Activated CD4-positive, alpha-beta memory T cell treated with anti-CD3 and anti-CD28 coated beads for 36 hours (primary cell): ENCODE measurements at regions not wholly inside any gene's neighbourhood (a gene's known extent, or its start where the extent isn't known, plus 50 kb on each side); places are given as distances from the start of the nearest gene placed in this dataset.

Source experiments
- CTCF ChIA-PET: fragments of 350-600 bp; sonication (Branson Sonifier 250); formaldehyde crosslinking; loops from one replicate; lab custom pipeline; 2021; ENCODE audit warnings: antibody characterized with exemption, inconsistent platforms; lab: Charles Lee
- POLR2A ChIA-PET: fragments of 350-600 bp; sonication (Branson Sonifier 250); formaldehyde crosslinking; loops from one replicate; lab custom pipeline; 2021; ENCODE audit warnings: antibody characterized with exemption; lab: Charles Lee
- DNase-seq: peaks from one replicate; pipeline ENCODE4 v3.0.0-alpha.2; 2020
- H3K27ac Mint-ChIP-seq: one replicate; pipeline ENCODE4 v1.8.0; 2021; ENCODE audit warnings: mixed read lengths
- H3K27me3 Mint-ChIP-seq: one replicate; pipeline ENCODE4 v1.8.0; 2021; ENCODE audit warnings: mixed read lengths
- H3K36me3 Mint-ChIP-seq: one replicate; pipeline ENCODE4 v1.8.0; 2021; ENCODE audit warnings: mixed read lengths
- H3K4me1 Mint-ChIP-seq: one replicate; pipeline ENCODE4 v1.8.0; 2021; ENCODE audit warnings: low read depth, mixed read lengths
- H3K4me3 Mint-ChIP-seq: one replicate; pipeline ENCODE4 v1.8.0; 2021; ENCODE audit warnings: mild to moderate bottlenecking, mixed read lengths
- H3K9me3 Mint-ChIP-seq: one replicate; pipeline ENCODE4 v1.8.0; 2021; ENCODE audit warnings: mixed read lengths
- intact Hi-C: fragments of 100-400 bp; cut with micrococcal nuclease; formaldehyde crosslinking; loops from one replicate; pipeline ENCODE4 v1.15.1; 2023

GRCh38 chr6:14281811-14282660 is 164.5 kb downstream of the CD83 start:
- ChIA-PET POLR2A (no interaction called here), CTCF (no interaction called here)
- Mint-ChIP-seq H3K9me3 (no peaks in the 10 kb centered on the region), H3K27ac (no peak overlapping the region), H3K27me3 (no peaks in the 10 kb centered on the region), H3K36me3 (no peaks in the 10 kb centered on the region), H3K4me3 (no peak overlapping the region), H3K4me1 (peaks cover 13% of the 10 kb centered on the region)
- intact Hi-C loops, result no loop called here
- no peak for DNase-seq

GRCh38 chr6:14282854-14283505 is 165.4 kb downstream of the CD83 start:
- CTCF ChIA-PET, result interaction anchor here (0.5 kb wide), 1 partner anchor 237 kb away, joined by 3 read pairs; no protein-coding TSS in a partner anchor
- H3K4me3 Mint-ChIP-seq, result no peak overlapping the region
- peaks cover 3% of the 10 kb centered on the region for H3K4me1 Mint-ChIP-seq
- no peaks in the 10 kb centered on the region for H3K9me3 Mint-ChIP-seq
- DNase-seq, result no peak
- H3K27me3 Mint-ChIP-seq, result no peaks in the 10 kb centered on the region
- no peaks in the 10 kb centered on the region for H3K36me3 Mint-ChIP-seq
- intact Hi-C loops, result no loop called here
- H3K27ac Mint-ChIP-seq, result no peak overlapping the region
- POLR2A ChIA-PET, result no interaction called here

- Mint-ChIP-seq H3K27ac (no peak overlapping the region), H3K4me3 (no peak overlapping the region), H3K9me3 (no peaks in the 10 kb centered on the region), H3K4me1 (no peaks in the 10 kb centered on the region), H3K36me3 (no peaks in the 10 kb centered on the region), H3K27me3 (no peaks in the 10 kb centered on the region)
- no peak for DNase-seq
- intact Hi-C loops, result no loop called here
- CTCF ChIA-PET, result interaction anchor here (0.5 kb wide), 1 partner anchor 238 kb away, joined by 3 read pairs; no protein-coding TSS in a partner anchor
- POLR2A ChIA-PET, result no interaction called here
Observed at GRCh38 chr6:14283600-14284235, 166.1 kb downstream of the CD83 start.

- CTCF ChIA-PET, result no interaction called here
- intact Hi-C loops, result no loop called here
- POLR2A ChIA-PET, result no interaction called here
- Mint-ChIP-seq H3K4me1 (no peaks in the 10 kb centered on the region), H3K27ac (no peak overlapping the region), H3K9me3 (peaks cover 5% of the 10 kb centered on the region), H3K36me3 (no peaks in the 10 kb centered on the region), H3K4me3 (no peak overlapping the region), H3K27me3 (no peaks in the 10 kb centered on the region)
- DNase-seq, result no peak
Observed at GRCh38 chr6:14284969-14285590, 167.5 kb downstream of the CD83 start.

- intact Hi-C loops, result no loop called here
Observed at GRCh38 chr6:14286144-14286543, 168.6 kb downstream of the CD83 start.

GRCh38 chr6:14286634-14287428 is 169.3 kb downstream of the CD83 start:
- CTCF ChIA-PET, result interaction anchor here (1.1 kb wide), 1 partner anchor 9 kb away, joined by 3 read pairs; no protein-coding TSS in a partner anchor
- Mint-ChIP-seq H3K36me3 (no peaks in the 10 kb centered on the region), H3K4me3 (no peak overlapping the region), H3K9me3 (peaks cover 5% of the 10 kb centered on the region), H3K27me3 (no peaks in the 10 kb centered on the region), H3K27ac (no peak overlapping the region), H3K4me1 (peaks cover 4% of the 10 kb centered on the region)
- POLR2A ChIA-PET, result no interaction called here
- intact Hi-C loops, result no loop called here
- DNase-seq, result no peak

More at GRCh38 chr6:14286144-14286543, 168.6 kb downstream of the CD83 start:
- H3K27me3 Mint-ChIP-seq, result no peaks in the 10 kb centered on the region
- peaks cover 4% of the 10 kb centered on the region for H3K4me1 Mint-ChIP-seq
- no peak for DNase-seq
- ChIA-PET POLR2A (no interaction called here), CTCF (no interaction called here)
- H3K9me3 Mint-ChIP-seq, result peaks cover 5% of the 10 kb centered on the region
- H3K4me3 Mint-ChIP-seq, result no peak overlapping the region
- no peak overlapping the region for H3K27ac Mint-ChIP-seq
- H3K36me3 Mint-ChIP-seq, result no peaks in the 10 kb centered on the region

- H3K36me3 Mint-ChIP-seq, result no peaks in the 10 kb centered on the region
- no peaks in the 10 kb centered on the region for H3K27me3 Mint-ChIP-seq
- no peak overlapping the region for H3K4me3 Mint-ChIP-seq
- intact Hi-C loops, result no loop called here
- ChIA-PET POLR2A (no interaction called here), CTCF (interaction anchor here (1.1 kb wide), 1 partner anchor 10 kb away, joined by 3 read pairs; no protein-coding TSS in a partner anchor)
- no peak for DNase-seq
- H3K27ac Mint-ChIP-seq, result no peak overlapping the region
- peaks cover 4% of the 10 kb centered on the region for H3K4me1 Mint-ChIP-seq
- peaks cover 5% of the 10 kb centered on the region for H3K9me3 Mint-ChIP-seq
Observed at GRCh38 chr6:14287707-14288106, 170.1 kb downstream of the CD83 start.

- peaks cover 4% of the 10 kb centered on the region for H3K4me1 Mint-ChIP-seq
- no peak overlapping the region for H3K27ac Mint-ChIP-seq
- ChIA-PET CTCF (interaction anchor here (0.9 kb wide), 1 partner anchor 77 kb away, joined by 3 read pairs; no protein-coding TSS in a partner anchor), POLR2A (no interaction called here)
- no peaks in the 10 kb centered on the region for H3K27me3 Mint-ChIP-seq
- intact Hi-C loops, result no loop called here
- DNase-seq, result no peak
- H3K4me3 Mint-ChIP-seq, result no peak overlapping the region
- H3K36me3 Mint-ChIP-seq, result no peaks in the 10 kb centered on the region
- H3K9me3 Mint-ChIP-seq, result peaks cover 5% of the 10 kb centered on the region
Observed at GRCh38 chr6:14288910-14289309, 171.3 kb downstream of the CD83 start.

- Mint-ChIP-seq H3K9me3 (peaks cover 5% of the 10 kb centered on the region), H3K36me3 (no peaks in the 10 kb centered on the region), H3K4me3 (no peak overlapping the region), H3K27ac (no peak overlapping the region), H3K27me3 (no peaks in the 10 kb centered on the region), H3K4me1 (peaks cover 4% of the 10 kb centered on the region)
- DNase-seq, result no peak
- ChIA-PET CTCF (no interaction called here), POLR2A (no interaction called here)
- intact Hi-C loops, result no loop called here
Observed at GRCh38 chr6:14290041-14290771, 172.6 kb downstream of the CD83 start.

GRCh38 chr6:14290772-14291330 is 173.3 kb downstream of the CD83 start:
- POLR2A ChIA-PET, result no interaction called here
- intact Hi-C loops, result no loop called here
- CTCF ChIA-PET, result no interaction called here
- H3K4me1 Mint-ChIP-seq, result peaks cover 4% of the 10 kb centered on the region
- H3K36me3 Mint-ChIP-seq, result no peaks in the 10 kb centered on the region
- no peak overlapping the region for H3K4me3 Mint-ChIP-seq
- no peak for DNase-seq
- no peaks in the 10 kb centered on the region for H3K27me3 Mint-ChIP-seq
- H3K9me3 Mint-ChIP-seq, result peaks cover 5% of the 10 kb centered on the region
- H3K27ac Mint-ChIP-seq, result no peak overlapping the region

GRCh38 chr6:14291331-14291730 is 173.8 kb downstream of the CD83 start:
- Mint-ChIP-seq H3K4me1 (peaks cover 4% of the 10 kb centered on the region), H3K27me3 (no peaks in the 10 kb centered on the region), H3K36me3 (no peaks in the 10 kb centered on the region), H3K27ac (no peak overlapping the region), H3K4me3 (no peak overlapping the region), H3K9me3 (peaks cover 5% of the 10 kb centered on the region)
- ChIA-PET CTCF (no interaction called here), POLR2A (no interaction called here)
- no peak for DNase-seq
- intact Hi-C loops, result no loop called here
